ENCODE measurements at regions not wholly inside any gene's neighbourhood (a gene's known extent, or its start where the extent isn't known, plus 50 kb on each side); places are given as distances from the start of the nearest gene placed in this dataset.

- H3K14ac ChIP-seq (ENCODE audit: low read length in 2 of 2): peak overlapping the region in 1 of 2 experiments; percentile 58
- no peak overlapping the region for H3K9ac ChIP-seq (ENCODE audit: low read length)
- H3K4me2 ChIP-seq (ENCODE audit: low read length, poor library complexity, severe bottlenecking): no peak overlapping the region
- no peak overlapping the region for H4K91ac ChIP-seq (ENCODE audit: low read length)
- H3K27me3 ChIP-seq (ENCODE audit: control insufficient read depth in 1 of 2, insufficient read depth in 1 of 2, low read length in 2 of 2): no peaks in the 10 kb centered on the region
- peak overlapping the region; percentile 30 for H2AK5ac ChIP-seq (ENCODE audit: low read length, severe bottlenecking)
- H4K8ac ChIP-seq (ENCODE audit: low read length): peak overlapping the region; percentile 19
- H2BK120ac ChIP-seq (ENCODE audit: low read depth, low read length): no peak overlapping the region
- DNase-seq: no peak
- H2AFZ ChIP-seq (ENCODE audit: low read depth, low read length): no peak overlapping the region
- no peak overlapping the region for H2BK5ac ChIP-seq (ENCODE audit: low read depth, low read length, poor library complexity, severe bottlenecking)
- H3K36me3 ChIP-seq (ENCODE audit: control insufficient read depth in 1 of 2, insufficient read depth in 2 of 2, low read depth in 1 of 2, low read length in 2 of 2): no peaks in the 10 kb centered on the region
- H3K4me3 ChIP-seq (ENCODE audit: insufficient read depth in 1 of 2, low read depth in 1 of 2, low read length in 2 of 2): no peak overlapping the region
- H3K18ac ChIP-seq (ENCODE audit: low read depth in 1 of 2, low read length in 2 of 2): peak overlapping the region in 1 of 2 experiments; percentile 41
- H3K27ac ChIP-seq (ENCODE audit: low read length, poor library complexity, severe bottlenecking): no peak overlapping the region
- peaks cover 35% of the 10 kb centered on the region for H3K4me1 ChIP-seq (ENCODE audit: control insufficient read depth, insufficient read depth, low read depth, low read length)
- no peak overlapping the region for H3K23ac ChIP-seq (ENCODE audit: low read length in 2 of 2)
- H3K79me1 ChIP-seq (replicated peaks; ENCODE audit: low read length, poor library complexity, severe bottlenecking): no peaks in the 10 kb centered on the region
- H2BK12ac ChIP-seq (ENCODE audit: low read length in 2 of 2): peak overlapping the region in 1 of 2 experiments; percentile 54
- no peaks in the 10 kb centered on the region for H3K9me3 ChIP-seq (ENCODE audit: control insufficient read depth, low read length)
- H2BK15ac ChIP-seq (ENCODE audit: low read depth, poor library complexity, severe bottlenecking): peak overlapping the region; percentile 71
- WGBS: 88% methylated on average over 18 of the region's 18 CpGs
- H3K4ac ChIP-seq (ENCODE audit: low read depth in 1 of 2, low read length in 2 of 2): peak overlapping the region in 1 of 2 experiments; percentile 57
These were observed 85.8 kb downstream of the PPCDC start for GRCh38 chr15:75109021-75109735.

GRCh38 chr15:75109736-75110130 lies 86.3 kb downstream of the PPCDC start:
- DNase-seq: no peak

GRCh38 chr15:75112278-75112847 lies 89.0 kb downstream of the PPCDC start:
- no peak overlapping the region for H3K27ac ChIP-seq (ENCODE audit: low read length, poor library complexity, severe bottlenecking)
- H3K14ac ChIP-seq (ENCODE audit: low read length in 2 of 2): no peak overlapping the region

More at GRCh38 chr15:75109736-75110130, 86.3 kb downstream of the PPCDC start:
- no peak overlapping the region for H3K4ac ChIP-seq (ENCODE audit: low read depth in 1 of 2, low read length in 2 of 2)
- no peak overlapping the region for H2BK15ac ChIP-seq (ENCODE audit: low read depth, poor library complexity, severe bottlenecking)
- no peak overlapping the region for H2AFZ ChIP-seq (ENCODE audit: low read depth, low read length)
- no peak overlapping the region for H3K23ac ChIP-seq (ENCODE audit: low read length in 2 of 2)
- no peaks in the 10 kb centered on the region for H3K36me3 ChIP-seq (ENCODE audit: control insufficient read depth in 1 of 2, insufficient read depth in 2 of 2, low read depth in 1 of 2, low read length in 2 of 2)
- no peak overlapping the region for H2BK120ac ChIP-seq (ENCODE audit: low read depth, low read length)
- H3K9me3 ChIP-seq (ENCODE audit: control insufficient read depth, low read length): no peaks in the 10 kb centered on the region
- H4K8ac ChIP-seq (ENCODE audit: low read length): no peak overlapping the region
- no peak overlapping the region for H3K27ac ChIP-seq (ENCODE audit: low read length, poor library complexity, severe bottlenecking)
- H4K91ac ChIP-seq (ENCODE audit: low read length): no peak overlapping the region
- WGBS: 92% methylated on average over 7 of the region's 7 CpGs
- no peak overlapping the region for H3K4me2 ChIP-seq (ENCODE audit: low read length, poor library complexity, severe bottlenecking)
- H3K79me1 ChIP-seq (replicated peaks; ENCODE audit: low read length, poor library complexity, severe bottlenecking): no peaks in the 10 kb centered on the region
- peaks cover 35% of the 10 kb centered on the region for H3K4me1 ChIP-seq (ENCODE audit: control insufficient read depth, insufficient read depth, low read depth, low read length)
- H2BK12ac ChIP-seq (ENCODE audit: low read length in 2 of 2): no peak overlapping the region
- H3K18ac ChIP-seq (ENCODE audit: low read depth in 1 of 2, low read length in 2 of 2): no peak overlapping the region
- peaks cover 0 to 4% of the 10 kb centered on the region in 2 experiments for H3K27me3 ChIP-seq (ENCODE audit: control insufficient read depth in 1 of 2, insufficient read depth in 1 of 2, low read length in 2 of 2)
- H3K9ac ChIP-seq (ENCODE audit: low read length): no peak overlapping the region
- no peak overlapping the region for H3K14ac ChIP-seq (ENCODE audit: low read length in 2 of 2)
- no peak overlapping the region for H3K4me3 ChIP-seq (ENCODE audit: insufficient read depth in 1 of 2, low read depth in 1 of 2, low read length in 2 of 2)
- H2BK5ac ChIP-seq (ENCODE audit: low read depth, low read length, poor library complexity, severe bottlenecking): no peak overlapping the region
- H2AK5ac ChIP-seq (ENCODE audit: low read length, severe bottlenecking): peak overlapping the region; percentile 30

GRCh38 chr15:75112848-75113492 lies 88.7 kb upstream of the C15orf39 start:
- H2BK120ac ChIP-seq (ENCODE audit: low read depth, low read length): no peak overlapping the region
- no peaks in the 10 kb centered on the region for H3K79me1 ChIP-seq (replicated peaks; ENCODE audit: low read length, poor library complexity, severe bottlenecking)
- H3K27me3 ChIP-seq (ENCODE audit: control insufficient read depth in 1 of 2, insufficient read depth in 1 of 2, low read length in 2 of 2): peaks cover 0 to 4% of the 10 kb centered on the region in 2 experiments
- no peak overlapping the region for H2BK15ac ChIP-seq (ENCODE audit: low read depth, poor library complexity, severe bottlenecking)
- no peak overlapping the region for H2BK12ac ChIP-seq (ENCODE audit: low read length in 2 of 2)
- H3K4ac ChIP-seq (ENCODE audit: low read depth in 1 of 2, low read length in 2 of 2): no peak overlapping the region
- no peak overlapping the region for H2AK5ac ChIP-seq (ENCODE audit: low read length, severe bottlenecking)
- H2BK5ac ChIP-seq (ENCODE audit: low read depth, low read length, poor library complexity, severe bottlenecking): no peak overlapping the region
- no peak overlapping the region for H3K9ac ChIP-seq (ENCODE audit: low read length)
- H3K9me3 ChIP-seq (ENCODE audit: control insufficient read depth, low read length): peaks cover 6% of the 10 kb centered on the region
- H2AFZ ChIP-seq (ENCODE audit: low read depth, low read length): no peak overlapping the region
- no peak overlapping the region for H3K18ac ChIP-seq (ENCODE audit: low read depth in 1 of 2, low read length in 2 of 2)
- no peaks in the 10 kb centered on the region for H3K36me3 ChIP-seq (ENCODE audit: control insufficient read depth in 1 of 2, insufficient read depth in 2 of 2, low read depth in 1 of 2, low read length in 2 of 2)
- H4K8ac ChIP-seq (ENCODE audit: low read length): no peak overlapping the region
- H3K23ac ChIP-seq (ENCODE audit: low read length in 2 of 2): no peak overlapping the region
- H3K27ac ChIP-seq (ENCODE audit: low read length, poor library complexity, severe bottlenecking): no peak overlapping the region
- no peak for DNase-seq
- 76% methylated on average over 2 of the region's 3 CpGs for WGBS
- peaks cover 23% of the 10 kb centered on the region for H3K4me1 ChIP-seq (ENCODE audit: control insufficient read depth, insufficient read depth, low read depth, low read length)
- H4K91ac ChIP-seq (ENCODE audit: low read length): no peak overlapping the region
- H3K4me3 ChIP-seq (ENCODE audit: insufficient read depth in 1 of 2, low read depth in 1 of 2, low read length in 2 of 2): no peak overlapping the region
- H3K4me2 ChIP-seq (ENCODE audit: low read length, poor library complexity, severe bottlenecking): no peak overlapping the region
- H3K14ac ChIP-seq (ENCODE audit: low read length in 2 of 2): no peak overlapping the region

More at GRCh38 chr15:75112278-75112847, 89.0 kb downstream of the PPCDC start:
- no peak overlapping the region for H2BK5ac ChIP-seq (ENCODE audit: low read depth, low read length, poor library complexity, severe bottlenecking)
- WGBS: 96% methylated on average over 3 of the region's 4 CpGs
- no peak overlapping the region for H3K23ac ChIP-seq (ENCODE audit: low read length in 2 of 2)
- no peak overlapping the region for H2BK15ac ChIP-seq (ENCODE audit: low read depth, poor library complexity, severe bottlenecking)
- H2BK12ac ChIP-seq (ENCODE audit: low read length in 2 of 2): no peak overlapping the region
- H2BK120ac ChIP-seq (ENCODE audit: low read depth, low read length): no peak overlapping the region
- no peaks in the 10 kb centered on the region for H3K36me3 ChIP-seq (ENCODE audit: control insufficient read depth in 1 of 2, insufficient read depth in 2 of 2, low read depth in 1 of 2, low read length in 2 of 2)
- no peak overlapping the region for H3K4ac ChIP-seq (ENCODE audit: low read depth in 1 of 2, low read length in 2 of 2)
- H2AFZ ChIP-seq (ENCODE audit: low read depth, low read length): no peak overlapping the region
- peak; percentile 12 for DNase-seq
- H3K9ac ChIP-seq (ENCODE audit: low read length): no peak overlapping the region
- H3K4me1 ChIP-seq (ENCODE audit: control insufficient read depth, insufficient read depth, low read depth, low read length): peaks cover 24% of the 10 kb centered on the region
- no peaks in the 10 kb centered on the region for H3K9me3 ChIP-seq (ENCODE audit: control insufficient read depth, low read length)
- H4K91ac ChIP-seq (ENCODE audit: low read length): no peak overlapping the region
- H3K27me3 ChIP-seq (ENCODE audit: control insufficient read depth in 1 of 2, insufficient read depth in 1 of 2, low read length in 2 of 2): peaks cover 0 to 4% of the 10 kb centered on the region in 2 experiments
- no peak overlapping the region for H4K8ac ChIP-seq (ENCODE audit: low read length)
- no peak overlapping the region for H3K4me3 ChIP-seq (ENCODE audit: insufficient read depth in 1 of 2, low read depth in 1 of 2, low read length in 2 of 2)
- no peaks in the 10 kb centered on the region for H3K79me1 ChIP-seq (replicated peaks; ENCODE audit: low read length, poor library complexity, severe bottlenecking)
- no peak overlapping the region for H3K18ac ChIP-seq (ENCODE audit: low read depth in 1 of 2, low read length in 2 of 2)
- H2AK5ac ChIP-seq (ENCODE audit: low read length, severe bottlenecking): no peak overlapping the region
- H3K4me2 ChIP-seq (ENCODE audit: low read length, poor library complexity, severe bottlenecking): no peak overlapping the region
